K562 (cell line): ENCODE measurements at regions not wholly inside any gene's neighbourhood (a gene's known extent, or its start where the extent isn't known, plus 50 kb on each side); places are given as distances from the start of the nearest gene placed in this dataset.

ENCODE experiments used
- ATAC-seq: fragments of 200-7000 bp; cut with Tn5 transposase; 3 replicates; pipeline ENCODE4 v1.9.1; 2020; ENCODE audit warnings: moderate library complexity
- BruUV-seq: library from RNA; stranded (reverse); fragments of 400-500 nt; replicated peaks from 2 replicates; lab custom pipeline; 2021; lab: Mats Ljungman, UMichigan
- CTCF ChIA-PET: fragments of 300-600 bp; formaldehyde crosslinking; extraction: SDS; loops from one replicate; lab custom pipeline; 2021; ENCODE audit warnings: low intra/inter-chr PET ratio; lab: Yijun Ruan, JAX
- POLR2A ChIA-PET: fragments of 300-600, 350-650 bp; sonication (Branson Sonifier 250); formaldehyde crosslinking; extraction: SDS; loops from one replicate; lab custom pipeline; 2021; ENCODE audit warnings: antibody characterized with exemption, inconsistent platforms; lab: Yijun Ruan, JAX
- DNase-seq, 4 experiments: peaks; one replicate each; pipeline versions ENCODE4 v3.0.0 to v3.0.0-alpha.2; 2011 to 2018; ENCODE audit warnings: low spot score in 3 of 4, mixed read lengths in 3 of 4; ENCODE audit errors: extremely low read depth in 1 of 4
- FAIRE-seq: peaks from 2 replicates; lab custom pipeline; 2011; peaks lifted over from hg19 to GRCh38; lab: Jason Lieb, UNC
- H2AFZ ChIP-seq: 2 replicates; pipeline ENCODE4 v1.6.0; 2011; ENCODE audit warnings: low read depth, low read length, control low read depth, inconsistent platforms
- H3K27ac ChIP-seq: fragments of 200-600 bp; 3 replicates; pipeline ENCODE4 v1.8.0; 2011; ENCODE audit warnings: low read depth, mild to moderate bottlenecking, control low read depth, inconsistent platforms, low read length, moderate library complexity, mixed read lengths; ENCODE audit errors: extremely low read depth
- H3K27me3 ChIP-seq, 2 experiments: fragments of 300-600 bp in 1 of 2; 2 replicates in 1 of 2; 3 replicates in 1 of 2; pipeline versions ENCODE4 v1.6.0 to v1.8.0; 2011; ENCODE audit warnings: inconsistent platforms in 2 of 2, low read length in 2 of 2, mild to moderate bottlenecking in 1 of 2, mixed read lengths in 1 of 2, moderate library complexity in 1 of 2; ENCODE audit not compliant: control insufficient read depth in 2 of 2, insufficient read depth in 2 of 2
- H3K36me3 ChIP-seq: fragments of 300-600 bp; 3 replicates; pipeline ENCODE4 v1.8.0; 2011; ENCODE audit warnings: mild to moderate bottlenecking, low read length, inconsistent platforms; ENCODE audit not compliant: control insufficient read depth, insufficient read depth
- H3K4me1 ChIP-seq, 2 experiments: fragments of 200-600 bp in 1 of 2; replicated peaks in 1 of 2; 2 replicates in 1 of 2; 3 replicates in 1 of 2; pipeline versions ENCODE4 v1.5.1 to v1.8.0; 2011; ENCODE audit warnings: inconsistent platforms in 2 of 2, low read length in 2 of 2, mild to moderate bottlenecking in 1 of 2, mixed read lengths in 1 of 2, moderate library complexity in 1 of 2; ENCODE audit not compliant: control insufficient read depth in 2 of 2, insufficient read depth in 2 of 2
- H3K4me2 ChIP-seq: 2 replicates; pipeline ENCODE4 v1.6.1; 2011; ENCODE audit warnings: low read length, control low read depth, inconsistent platforms, mixed read lengths; ENCODE audit not compliant: insufficient read depth
- H3K4me3 ChIP-seq: fragments of 200-600 bp; sonication (generic), shearing (Covaris generic); 2 replicates; pipeline ENCODE4 v1.5.1; 2016; ENCODE audit warnings: control low read depth, inconsistent platforms
- H3K79me2 ChIP-seq: fragments of 200-600 bp; 3 replicates; pipeline ENCODE4 v1.8.0; 2011; ENCODE audit warnings: low read length, inconsistent platforms; ENCODE audit not compliant: control insufficient read depth, insufficient read depth
- H3K9ac ChIP-seq, 2 experiments: 2 replicates each; pipeline versions ENCODE4 v1.6.0 to v1.6.1; 2011; ENCODE audit warnings: low read depth in 2 of 2, low read length in 2 of 2, control low read depth in 1 of 2, inconsistent platforms in 1 of 2, mild to moderate bottlenecking in 1 of 2, mixed read lengths in 1 of 2; ENCODE audit not compliant: insufficient read depth in 1 of 2
- H3K9me1 ChIP-seq: one replicate; pipeline ENCODE4 v1.6.0; 2011; ENCODE audit warnings: inconsistent platforms, mild to moderate bottlenecking, low read length, moderate library complexity; ENCODE audit not compliant: control insufficient read depth, insufficient read depth
- H3K9me3 ChIP-seq: replicated peaks from 2 replicates; pipeline ENCODE4 v1.5.1; 2011; ENCODE audit warnings: low read depth, low read length, inconsistent platforms; ENCODE audit not compliant: control insufficient read depth, insufficient read depth
- H4K20me1 ChIP-seq: replicated peaks from 2 replicates; pipeline ENCODE4 v1.6.1; 2011; ENCODE audit warnings: low read length, inconsistent platforms, mixed read lengths; ENCODE audit not compliant: control insufficient read depth, insufficient read depth
- DACH1 ChIP-seq: fragments of 450-650 bp; IDR thresholded peaks from 2 replicates; pipeline ENCODE4 v1.6.1; 2018; ENCODE audit not compliant: partially characterized antibody
- POLR2G ChIP-seq: fragments of 200-400 bp; formaldehyde crosslinking; IDR thresholded peaks from 2 replicates; pipeline ENCODE4 v1.6.1; 2017; ENCODE audit warnings: low read depth, mild to moderate bottlenecking, antibody characterized with exemption, low read length, moderate library complexity
- TOE1 ChIP-seq, 2 experiments: fragments of 450-650 bp in 1 of 2; sonication (generic) in 1 of 2; formaldehyde crosslinking in 1 of 2; IDR thresholded peaks; 2 replicates each; pipeline versions ENCODE4 v1.7.1 to v1.8.0; 2016 to 2022; ENCODE audit warnings: borderline replicate concordance in 2 of 2, mild to moderate bottlenecking in 2 of 2, antibody characterized with exemption in 1 of 2, inconsistent platforms in 1 of 2, low read depth in 1 of 2, missing genetic modification reagents in 1 of 2, moderate library complexity in 1 of 2
- XRCC4 ChIP-seq: IDR thresholded peaks from one replicate; pipeline ENCODE4 v1.6.1; 2011; ENCODE audit not compliant: insufficient read depth, insufficient read length; ENCODE audit errors: extremely low read depth
- ZBTB40 ChIP-seq, 2 experiments: fragments of 450-650 bp in 1 of 2; sonication (generic) in 1 of 2; formaldehyde crosslinking in 1 of 2; IDR thresholded peaks; 2 replicates each; pipeline versions ENCODE4 v1.7.1 to v1.9.0; 2016 to 2022; ENCODE audit warnings: inconsistent platforms in 1 of 2, mild to moderate bottlenecking in 1 of 2, missing genetic modification reagents in 1 of 2
- ZNF512 ChIP-seq: IDR thresholded peaks from 2 replicates; pipeline ENCODE4 v1.6.1; 2016; ENCODE audit warnings: missing genetic modification characterization, missing compliant biosample characterization
- ZNF586 ChIP-seq: fragments of 450-650 bp; formaldehyde crosslinking; conservative IDR thresholded peaks from 2 replicates; pipeline ENCODE4 v1.4.0; 2020; ENCODE audit warnings: mild to moderate bottlenecking, moderate library complexity
- ZNF778 ChIP-seq: fragments of 450-650 bp; formaldehyde crosslinking; IDR thresholded peaks from 2 replicates; pipeline ENCODE4 v1.4.0; 2020; ENCODE audit warnings: mild to moderate bottlenecking, moderate library complexity
- in situ Hi-C: fragments of 300-500 bp; cut with MboI; formaldehyde crosslinking; loops from 4 replicates; pipeline ENCODE4 v1.15.0; 2018; ENCODE audit warnings: inconsistent platforms, mixed read lengths
- intact Hi-C: fragments of 100-400 bp; cut with micrococcal nuclease; formaldehyde crosslinking; loops from 2 replicates; pipeline ENCODE4 v1.14.2; 2022

GRCh38 chr13:44320611-44321010, 53.0 kb upstream of the SERP2 start:
- Histone ChIP-seq H3K27ac (no peak overlapping the region), H3K4me1 (peaks cover 0 to 2% of the 10 kb centered on the region in 2 experiments; a peak in 1 of 5 replicates), H4K20me1 (no peaks in the 10 kb centered on the region), H3K27me3 (no peaks in the 10 kb centered on the region), H2AFZ (no peak overlapping the region), H3K4me2 (no peak overlapping the region), H3K9me1 (no peaks in the 10 kb centered on the region), H3K4me3 (no peak overlapping the region), H3K9ac (no peak overlapping the region), H3K79me2 (no peaks in the 10 kb centered on the region), H3K9me3 (no peaks in the 10 kb centered on the region), H3K36me3 (no peaks in the 10 kb centered on the region)
- ChIA-PET CTCF (no interaction called here), POLR2A (no interaction called here)
- no peak for ATAC-seq
- FAIRE-seq = no peak
- intact Hi-C loops (no loop called here), in situ Hi-C loops (no loop called here)
- TF ChIP-seq TOE1 (IDR thresholded peaks at IDR 0.05; ENCODE audit: borderline replicate concordance) = no peak
- TF ChIP-seq TOE1 (CRISPR knock-in tag; IDR thresholded peaks at IDR 0.05; ENCODE audit: borderline replicate concordance, low read depth) = no peak
- TF ChIP-seq ZNF512 (tag) = no peak
- no peak for TF ChIP-seq ZNF778 (CRISPR knock-in tag)
- TF ChIP-seq ZNF586 (CRISPR knock-in tag) = no peak
- no peak for TF ChIP-seq DACH1
- peak; percentile 86 for TF ChIP-seq ZBTB40 (IDR thresholded peaks at IDR 0.05)
- peak; percentile 79 for TF ChIP-seq ZBTB40 (CRISPR knock-in tag; IDR thresholded peaks at IDR 0.05)
- no peak for TF ChIP-seq POLR2G
- TF ChIP-seq XRCC4 = no peak
- no TSS peak for BruUV-seq
- DNase-seq = no peak
